ENCODE measurements at regions not wholly inside any gene's neighbourhood (a gene's known extent, or its start where the extent isn't known, plus 50 kb on each side); places are given as distances from the start of the nearest gene placed in this dataset.

- Histone ChIP-seq H3K4me3 (ENCODE audit: low read length) (no peak overlapping the region), H3K9ac (ENCODE audit: low read depth, low read length) (no peak overlapping the region)
Measured at GRCh38 chr15:70180186-70180875, 82.6 kb upstream of the TLE3 start.

GRCh38 chr15:70179309-70179892, 81.7 kb upstream of the TLE3 start:
- Histone ChIP-seq H3K4me1 (ENCODE audit: insufficient read depth, low read length) (no peaks in the 10 kb centered on the region), H3K27me3 (ENCODE audit: insufficient read depth, low read length) (no peaks in the 10 kb centered on the region), H3K27ac (ENCODE audit: low read depth, low read length) (no peak overlapping the region), H3K4me3 (ENCODE audit: low read length) (no peak overlapping the region), H3K9me3 (ENCODE audit: insufficient read depth, low read depth, low read length) (no peaks in the 10 kb centered on the region), H3K9ac (ENCODE audit: low read depth, low read length) (no peak overlapping the region), H3K36me3 (ENCODE audit: insufficient read depth, low read length) (no peaks in the 10 kb centered on the region)
- 92% methylated on average over 1 of the region's 1 CpG for WGBS

More at GRCh38 chr15:70180186-70180875, 82.6 kb upstream of the TLE3 start:
- Histone ChIP-seq H3K9me3 (ENCODE audit: insufficient read depth, low read depth, low read length) (no peaks in the 10 kb centered on the region), H3K27ac (ENCODE audit: low read depth, low read length) (no peak overlapping the region), H3K36me3 (ENCODE audit: insufficient read depth, low read length) (no peaks in the 10 kb centered on the region), H3K4me1 (ENCODE audit: insufficient read depth, low read length) (no peaks in the 10 kb centered on the region), H3K27me3 (ENCODE audit: insufficient read depth, low read length) (no peaks in the 10 kb centered on the region)
- 86% methylated on average over 15 of the region's 15 CpGs for whole genome bisulfite sequencing

GRCh38 chr15:70178335-70179084, 80.8 kb upstream of the TLE3 start:
- no peaks in the 10 kb centered on the region for H3K9me3 ChIP-seq (ENCODE audit: insufficient read depth, low read depth, low read length)
- no peak overlapping the region for H3K9ac ChIP-seq (ENCODE audit: low read depth, low read length)
- H3K4me3 ChIP-seq (ENCODE audit: low read length) = no peak overlapping the region
- no peaks in the 10 kb centered on the region for H3K4me1 ChIP-seq (ENCODE audit: insufficient read depth, low read length)
- 0 out of 2 replicates have a peak, but pooled peaks cover 5% of the 10 kb centered on the region for H3K27me3 ChIP-seq (ENCODE audit: insufficient read depth, low read length)
- H3K36me3 ChIP-seq (ENCODE audit: insufficient read depth, low read length) = no peaks in the 10 kb centered on the region
- 97% methylated on average over 2 of the region's 3 CpGs for WGBS
- H3K27ac ChIP-seq (ENCODE audit: low read depth, low read length) = no peak overlapping the region

- Histone ChIP-seq H3K36me3 (ENCODE audit: insufficient read depth, low read length) (no peaks in the 10 kb centered on the region), H3K4me3 (ENCODE audit: low read length) (no peak overlapping the region), H3K4me1 (ENCODE audit: insufficient read depth, low read length) (no peaks in the 10 kb centered on the region), H3K9ac (ENCODE audit: low read depth, low read length) (no peak overlapping the region), H3K27me3 (ENCODE audit: insufficient read depth, low read length) (0 out of 2 replicates have a peak, but pooled peaks cover 5% of the 10 kb centered on the region), H3K27ac (ENCODE audit: low read depth, low read length) (no peak overlapping the region), H3K9me3 (ENCODE audit: insufficient read depth, low read depth, low read length) (no peaks in the 10 kb centered on the region)
- 91% methylated on average over 4 of the region's 4 CpGs for WGBS
Measured at GRCh38 chr15:70172566-70173225, 75.0 kb upstream of the TLE3 start.

GRCh38 chr15:70172124-70172523, 74.4 kb upstream of the TLE3 start:
- WGBS = 85% methylated on average over 2 of the region's 2 CpGs
- Histone ChIP-seq H3K9me3 (ENCODE audit: insufficient read depth, low read depth, low read length) (no peaks in the 10 kb centered on the region), H3K27ac (ENCODE audit: low read depth, low read length) (no peak overlapping the region), H3K27me3 (ENCODE audit: insufficient read depth, low read length) (0 out of 2 replicates have a peak, but pooled peaks cover 5% of the 10 kb centered on the region), H3K9ac (ENCODE audit: low read depth, low read length) (no peak overlapping the region), H3K4me1 (ENCODE audit: insufficient read depth, low read length) (no peaks in the 10 kb centered on the region), H3K4me3 (ENCODE audit: low read length) (no peak overlapping the region), H3K36me3 (ENCODE audit: insufficient read depth, low read length) (no peaks in the 10 kb centered on the region)

GRCh38 chr15:70171256-70171886, 73.7 kb upstream of the TLE3 start:
- H3K9ac ChIP-seq (ENCODE audit: low read depth, low read length) = no peak overlapping the region
- WGBS = 78% methylated on average over 10 of the region's 10 CpGs
- H3K4me3 ChIP-seq (ENCODE audit: low read length) = no peak overlapping the region
- H3K27me3 ChIP-seq (ENCODE audit: insufficient read depth, low read length) = 0 out of 2 replicates have a peak, but pooled peaks cover 5% of the 10 kb centered on the region
- H3K4me1 ChIP-seq (ENCODE audit: insufficient read depth, low read length) = no peaks in the 10 kb centered on the region
- H3K27ac ChIP-seq (ENCODE audit: low read depth, low read length) = no peak overlapping the region
- H3K9me3 ChIP-seq (ENCODE audit: insufficient read depth, low read depth, low read length) = no peaks in the 10 kb centered on the region
- H3K36me3 ChIP-seq (ENCODE audit: insufficient read depth, low read length) = no peaks in the 10 kb centered on the region

GRCh38 chr15:70170096-70170699, 72.5 kb upstream of the TLE3 start:
- Histone ChIP-seq H3K9ac (ENCODE audit: low read depth, low read length) (no peak overlapping the region), H3K4me1 (ENCODE audit: insufficient read depth, low read length) (peaks cover 7% of the 10 kb centered on the region), H3K4me3 (ENCODE audit: low read length) (no peak overlapping the region), H3K9me3 (ENCODE audit: insufficient read depth, low read depth, low read length) (no peaks in the 10 kb centered on the region), H3K27ac (ENCODE audit: low read depth, low read length) (no peak overlapping the region), H3K36me3 (ENCODE audit: insufficient read depth, low read length) (no peaks in the 10 kb centered on the region), H3K27me3 (ENCODE audit: insufficient read depth, low read length) (0 out of 2 replicates have a peak, but pooled peaks cover 5% of the 10 kb centered on the region)
- WGBS = 83% methylated on average over 10 of the region's 10 CpGs

GRCh38 chr15:70169147-70169546, 71.4 kb upstream of the TLE3 start:
- Histone ChIP-seq H3K9me3 (ENCODE audit: insufficient read depth, low read depth, low read length) (no peaks in the 10 kb centered on the region), H3K4me3 (ENCODE audit: low read length) (no peak overlapping the region), H3K9ac (ENCODE audit: low read depth, low read length) (no peak overlapping the region), H3K27me3 (ENCODE audit: insufficient read depth, low read length) (0 out of 2 replicates have a peak, but pooled peaks cover 5% of the 10 kb centered on the region), H3K36me3 (ENCODE audit: insufficient read depth, low read length) (no peaks in the 10 kb centered on the region), H3K4me1 (ENCODE audit: insufficient read depth, low read length) (peaks cover 10% of the 10 kb centered on the region), H3K27ac (ENCODE audit: low read depth, low read length) (no peak overlapping the region)
- WGBS = 87% methylated on average over 3 of the region's 3 CpGs

GRCh38 chr15:70167155-70167554, 69.4 kb upstream of the TLE3 start:
- no peaks in the 10 kb centered on the region for H3K27me3 ChIP-seq (ENCODE audit: insufficient read depth, low read length)
- WGBS = 97% methylated on average over 2 of the region's 3 CpGs
- H3K36me3 ChIP-seq (ENCODE audit: insufficient read depth, low read length) = no peaks in the 10 kb centered on the region
- peaks cover 10% of the 10 kb centered on the region for H3K4me1 ChIP-seq (ENCODE audit: insufficient read depth, low read length)
- no peak overlapping the region for H3K9ac ChIP-seq (ENCODE audit: low read depth, low read length)
- H3K4me3 ChIP-seq (ENCODE audit: low read length) = no peak overlapping the region
- no peak overlapping the region for H3K27ac ChIP-seq (ENCODE audit: low read depth, low read length)
- no peaks in the 10 kb centered on the region for H3K9me3 ChIP-seq (ENCODE audit: insufficient read depth, low read depth, low read length)

GRCh38 chr15:70166506-70167087, 68.9 kb upstream of the TLE3 start:
- no peaks in the 10 kb centered on the region for H3K9me3 ChIP-seq (ENCODE audit: insufficient read depth, low read depth, low read length)
- no peaks in the 10 kb centered on the region for H3K36me3 ChIP-seq (ENCODE audit: insufficient read depth, low read length)
- H3K27ac ChIP-seq (ENCODE audit: low read depth, low read length) = no peak overlapping the region
- no peak overlapping the region for H3K9ac ChIP-seq (ENCODE audit: low read depth, low read length)
- H3K4me1 ChIP-seq (ENCODE audit: insufficient read depth, low read length) = peaks cover 10% of the 10 kb centered on the region
- 93% methylated on average over 13 of the region's 13 CpGs for WGBS
- no peaks in the 10 kb centered on the region for H3K27me3 ChIP-seq (ENCODE audit: insufficient read depth, low read length)
- H3K4me3 ChIP-seq (ENCODE audit: low read length) = no peak overlapping the region
